ENCODE measurements at regions not wholly inside any gene's neighbourhood (a gene's known extent, or its start where the extent isn't known, plus 50 kb on each side); places are given as distances from the start of the nearest gene placed in this dataset.

DNA sequence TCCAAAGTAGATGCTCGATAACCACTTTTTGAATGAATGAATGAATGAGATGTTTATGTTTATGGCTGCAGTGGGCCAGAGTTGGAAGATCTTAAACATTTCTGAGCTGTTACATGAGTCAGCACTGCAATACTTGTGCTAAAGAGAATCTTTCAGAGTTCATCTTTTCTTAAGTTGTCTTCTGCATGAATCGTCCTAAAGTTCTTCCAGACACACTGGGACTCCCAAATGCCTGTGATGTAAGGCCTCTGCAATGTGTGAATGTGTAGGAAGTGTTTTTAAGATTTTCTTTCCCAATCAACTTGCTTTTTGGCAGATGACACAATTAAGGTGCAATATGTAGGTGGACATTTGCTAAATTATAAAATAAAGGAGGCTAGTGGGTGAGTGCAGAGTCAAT lies 50.3 kb upstream of the TRIM9 start:
- DNase-seq, result no peak

DNA sequence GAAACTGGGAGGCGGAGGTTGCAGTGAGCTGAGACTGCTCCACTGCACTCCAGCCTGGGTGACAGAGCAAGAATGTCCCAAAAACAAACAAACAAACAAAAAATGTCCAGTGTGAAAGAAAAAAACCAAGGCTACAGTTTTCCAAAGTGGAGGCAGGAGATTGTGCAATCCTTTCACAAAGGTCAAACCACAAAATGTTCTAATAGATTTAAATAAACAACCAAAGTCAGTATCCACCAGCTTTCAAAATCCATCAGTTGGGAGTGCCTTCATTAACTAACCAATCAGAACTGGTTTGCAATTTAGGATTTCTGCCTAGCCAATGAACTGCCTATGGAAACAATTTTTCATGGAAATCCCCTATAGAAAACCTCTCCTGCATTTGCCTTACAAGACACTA lies 52.3 kb upstream of the TRIM9 start:
- DNase-seq, result no peak

DNA sequence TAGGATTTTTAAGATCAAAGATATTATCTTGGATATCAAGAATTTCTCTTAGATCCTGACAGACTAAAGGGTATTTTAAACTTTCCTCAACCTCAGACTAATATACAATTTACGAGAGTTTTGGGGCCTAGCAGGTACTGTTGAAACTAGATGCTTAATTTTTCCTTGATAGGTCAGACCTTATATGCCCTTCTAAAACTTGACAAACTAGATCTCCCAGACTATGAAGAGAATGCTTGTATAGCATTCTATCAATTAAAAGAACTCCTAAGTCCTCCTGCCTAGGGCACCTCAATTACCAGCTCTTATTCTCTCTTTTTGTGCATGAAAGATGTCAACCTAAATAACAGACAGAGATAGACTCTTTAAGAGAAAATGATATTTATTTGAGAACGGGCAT lies 60.4 kb upstream of the TRIM9 start:
- DNase-seq, result no peak

DNA sequence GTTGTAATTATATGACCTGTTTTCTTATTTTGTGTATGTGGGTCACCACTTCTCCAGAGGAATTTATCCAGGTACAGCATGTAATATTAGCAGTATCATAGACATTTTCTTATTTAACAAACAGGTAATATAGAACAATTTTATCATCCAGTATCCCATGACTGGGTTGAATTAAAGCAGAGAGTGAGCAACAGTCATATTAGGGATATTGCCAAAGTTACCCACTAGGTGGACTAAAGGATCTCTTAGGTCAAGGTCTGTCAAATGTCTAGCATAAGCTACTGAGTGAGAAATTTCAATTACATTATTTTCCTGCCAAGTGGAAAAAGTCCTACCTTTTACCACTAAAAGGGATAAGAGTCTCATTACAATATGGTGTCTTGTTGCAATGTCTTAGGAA lies 62.1 kb upstream of the TRIM9 start:
- DNase-seq, result peak; percentile 9 to 70

DNA sequence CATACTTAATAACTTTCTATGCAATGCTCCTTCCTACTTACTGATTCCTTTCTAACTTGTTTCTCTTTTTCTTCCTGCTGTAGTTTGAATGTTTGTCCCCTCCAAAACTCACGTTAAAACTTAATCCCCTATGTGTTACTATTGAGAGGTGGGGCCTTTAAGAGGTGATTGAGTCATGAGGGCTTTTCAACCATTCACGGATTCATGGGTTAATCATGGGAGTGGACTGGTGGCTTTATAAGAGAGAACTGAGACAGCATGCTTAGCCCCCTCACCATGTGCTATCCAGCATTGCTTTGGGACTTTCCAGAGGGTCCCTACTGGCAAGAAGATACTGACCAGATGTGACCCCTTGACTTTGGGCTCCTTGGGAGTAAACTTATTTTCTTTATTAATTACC lies 66.0 kb upstream of the TRIM9 start:
- DNase-seq, result no peak

DNA sequence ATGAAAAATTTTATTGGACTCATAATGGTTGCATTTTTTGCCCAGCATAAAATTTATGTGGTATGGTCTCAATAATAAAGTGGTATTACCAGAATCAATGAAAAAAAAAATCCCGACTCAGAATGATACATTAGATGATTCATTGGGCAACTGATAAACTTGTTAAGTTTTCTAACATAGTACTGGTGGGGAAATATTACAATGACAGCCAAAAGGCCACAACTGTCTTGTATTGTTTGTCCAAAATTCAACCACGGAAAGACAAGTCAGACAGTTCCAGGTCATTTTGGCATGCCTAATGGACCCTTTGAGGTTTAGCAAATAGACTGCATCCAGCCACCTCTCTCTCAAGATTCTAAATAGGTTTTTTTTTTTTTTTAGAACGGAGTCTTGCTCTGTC lies 70.5 kb upstream of the TRIM9 start:
- no peak for DNase-seq

DNA sequence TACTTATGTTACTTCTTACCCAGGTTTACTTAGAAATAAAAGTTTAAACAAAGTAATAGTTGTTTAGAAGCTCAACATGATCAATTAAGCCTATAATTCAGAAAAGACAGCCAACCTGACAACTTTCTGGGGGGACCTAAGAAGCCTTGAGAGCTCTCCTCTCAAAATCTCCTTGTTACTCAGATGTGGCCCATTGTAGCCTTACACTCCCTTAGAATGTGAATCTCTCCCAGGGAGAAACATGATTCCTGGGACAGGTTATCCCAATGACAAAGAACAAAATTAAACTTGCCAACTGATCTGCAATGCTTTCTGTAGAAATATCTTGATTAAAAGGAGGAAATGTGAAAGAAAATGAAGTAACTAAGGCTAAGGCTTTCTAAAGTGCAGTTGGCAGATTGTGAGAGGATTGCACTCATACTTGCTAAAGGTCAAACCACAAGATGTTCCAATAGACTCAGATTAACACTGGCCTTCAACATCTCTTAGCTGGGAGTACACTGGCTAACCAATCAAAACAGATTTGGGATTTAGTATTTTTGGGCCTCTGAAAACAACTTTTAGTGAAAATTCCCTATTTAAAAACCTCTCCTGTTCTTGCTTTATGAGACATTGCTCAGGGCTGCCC lies 72.3 kb upstream of the TMX1 start:
- no peak for DNase-seq

DNA sequence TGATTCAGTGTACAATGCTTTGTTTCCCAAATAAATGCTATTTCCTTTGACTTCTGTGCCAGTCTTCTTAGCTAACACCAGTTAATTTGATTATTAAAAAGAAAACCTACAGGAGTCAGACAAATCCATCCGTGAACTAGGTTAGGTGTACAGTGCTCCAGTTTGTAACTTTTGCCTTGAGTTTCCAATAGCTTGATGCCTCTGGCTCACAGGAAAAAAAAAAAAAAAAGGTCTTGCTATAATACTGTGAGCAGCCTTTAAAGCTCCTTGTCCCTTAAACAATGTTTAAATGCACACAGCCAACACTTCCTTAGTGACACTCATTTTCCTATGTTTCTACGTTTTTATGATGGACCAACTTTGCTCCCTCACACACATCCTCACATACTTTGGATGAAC lies 71.8 kb upstream of the TMX1 start:
- no peak for DNase-seq

DNA sequence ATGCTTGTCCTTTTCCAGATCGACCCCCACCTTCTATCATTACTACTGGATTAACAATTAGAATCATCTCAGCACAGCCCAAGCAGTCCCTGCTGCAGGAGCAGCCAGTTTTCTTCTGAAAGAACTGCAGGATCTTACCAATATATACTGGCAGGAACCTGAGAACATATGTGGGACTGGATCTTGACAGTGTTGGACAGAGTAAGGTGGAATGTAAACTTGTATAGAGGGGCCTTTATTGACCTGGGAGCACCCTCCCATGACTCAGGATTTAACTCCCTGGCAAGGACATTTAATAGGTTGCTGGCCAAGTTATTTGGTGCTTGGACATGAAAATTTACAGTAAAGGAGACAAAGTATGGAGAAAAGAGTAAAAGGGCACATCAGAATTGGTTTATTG lies 66.2 kb upstream of the TMX1 start:
- no peak for DNase-seq

DNA sequence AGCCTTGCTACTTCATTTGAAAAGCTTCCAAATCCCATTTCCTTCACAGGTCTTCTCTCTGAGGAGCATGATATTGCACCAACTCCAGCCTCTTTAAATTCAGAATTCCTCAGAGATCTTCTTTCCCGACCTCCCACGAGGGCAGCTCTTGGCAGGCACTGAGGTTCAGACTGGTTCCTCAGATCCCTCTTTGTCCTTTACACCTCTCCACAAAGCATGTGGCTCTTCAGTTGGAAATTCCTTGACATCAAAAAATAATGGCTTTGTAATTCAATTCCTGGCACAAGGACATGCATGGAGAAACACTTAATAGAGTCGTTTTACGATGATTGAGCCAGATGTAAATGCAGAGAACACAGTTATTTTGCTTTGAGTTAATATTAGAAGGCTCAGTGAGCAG lies 63.2 kb upstream of the TMX1 start:
- no peak for DNase-seq

DNA sequence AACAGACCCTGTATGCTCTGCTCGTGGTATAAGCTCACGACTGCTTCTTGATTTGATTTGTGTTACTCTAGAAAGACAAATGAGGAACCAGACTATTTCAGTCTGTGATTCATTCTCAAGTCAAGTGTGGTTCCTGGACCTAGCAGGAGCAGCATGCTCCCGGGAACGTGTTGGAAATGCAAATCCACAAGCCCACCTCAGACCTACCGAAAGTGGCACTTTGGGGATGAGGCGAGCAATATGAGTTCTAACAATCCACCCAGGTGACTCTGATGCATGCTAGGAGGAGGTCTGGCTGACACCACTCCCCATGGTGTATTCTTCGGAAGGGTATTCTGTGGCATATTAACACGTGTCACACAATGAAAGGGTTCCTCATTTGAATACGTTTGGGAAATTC lies 59.5 kb upstream of the TMX1 start:
- no peak for DNase-seq

DNA sequence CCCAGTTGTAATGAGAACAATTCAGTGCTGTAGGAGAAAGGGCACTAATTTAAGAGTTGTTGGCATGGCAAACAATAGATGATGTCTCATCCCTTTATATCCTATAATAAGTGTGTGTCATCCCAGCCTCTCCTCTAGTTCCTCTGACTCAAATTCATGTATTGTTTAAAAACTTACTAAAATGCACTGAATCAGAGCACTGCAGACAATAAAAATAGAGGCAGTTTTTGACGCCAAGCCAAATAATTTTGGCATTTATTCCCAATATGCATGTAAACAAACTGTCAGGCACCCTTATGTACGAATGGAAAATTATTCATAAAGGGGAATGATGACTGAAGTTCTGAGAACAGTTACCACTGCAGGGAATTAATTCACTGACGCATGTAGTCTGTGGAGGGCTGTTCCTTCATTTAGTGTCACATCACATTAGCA lies 57.9 kb upstream of the TMX1 start:
- DNase-seq, result peak in 1 of 2 experiments; percentile 18

DNA sequence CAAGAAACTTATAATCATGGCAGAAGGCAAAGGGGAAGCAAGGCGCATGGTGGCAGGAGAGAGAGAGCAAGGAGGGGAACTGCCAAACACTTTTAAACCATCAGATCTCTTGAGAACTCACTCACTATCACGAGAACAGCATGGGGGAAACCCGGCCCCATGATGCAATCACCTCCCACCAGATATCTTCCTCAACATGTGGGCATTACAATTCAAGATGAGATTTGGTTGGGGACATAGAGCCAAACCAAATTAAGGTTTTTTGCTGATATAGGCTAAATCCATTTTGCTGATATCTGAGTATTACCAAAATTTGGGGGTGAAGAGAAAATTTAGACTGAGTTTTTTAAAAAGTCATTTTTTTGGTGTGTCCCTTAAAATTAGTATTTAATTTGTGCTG lies 54.9 kb upstream of the TMX1 start:
- no peak for DNase-seq

DNA sequence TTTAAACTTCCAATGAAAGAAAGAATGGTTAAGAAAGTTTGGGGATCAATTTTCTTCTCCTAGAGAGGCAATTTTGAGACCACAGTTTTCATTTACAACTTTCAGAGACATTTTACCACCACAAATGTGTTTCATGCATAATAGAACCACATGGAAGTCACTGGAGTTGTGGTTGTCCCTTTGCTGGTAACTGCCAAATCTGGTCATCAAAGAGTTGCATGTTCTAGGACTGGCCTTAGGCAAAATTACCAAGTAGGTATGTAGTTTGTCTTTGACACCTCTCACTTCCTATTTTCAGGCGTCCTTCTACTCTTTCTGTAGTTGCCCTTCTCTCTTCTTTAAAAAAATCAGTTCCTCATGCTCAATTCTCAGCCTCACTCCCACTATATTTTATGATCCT lies 54.3 kb upstream of the TMX1 start:
- DNase-seq, result no peak

DNA sequence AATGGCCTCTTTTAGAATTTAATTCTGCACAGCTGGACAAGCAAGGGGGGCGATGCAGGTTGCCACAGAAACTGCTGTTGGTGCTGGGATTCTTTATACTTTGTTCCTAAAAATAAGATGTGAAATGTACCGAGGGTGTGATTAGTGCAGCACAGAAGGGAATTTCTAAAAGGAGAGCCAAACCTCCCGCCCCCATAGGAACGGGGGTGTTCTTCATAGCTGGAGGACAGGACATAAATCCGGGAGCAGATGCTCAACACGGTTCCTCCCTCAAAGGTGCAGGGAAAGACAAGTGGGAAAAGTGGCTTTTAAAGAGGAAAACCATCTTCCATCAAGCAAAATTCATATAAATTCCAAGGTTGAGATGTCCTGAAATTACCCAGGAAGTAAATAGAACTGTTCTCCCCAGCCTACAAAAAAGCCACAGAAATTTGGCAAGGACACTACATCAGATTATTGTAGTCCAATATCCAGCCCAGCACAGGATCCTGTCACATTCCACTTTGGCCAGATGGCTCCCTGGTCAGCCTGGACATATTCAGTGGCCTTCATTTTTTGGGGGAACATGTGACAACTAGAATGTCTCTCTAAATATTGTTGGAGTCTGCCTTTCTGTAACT lies 51.4 kb upstream of the TMX1 start:
- no peak for DNase-seq

DNA sequence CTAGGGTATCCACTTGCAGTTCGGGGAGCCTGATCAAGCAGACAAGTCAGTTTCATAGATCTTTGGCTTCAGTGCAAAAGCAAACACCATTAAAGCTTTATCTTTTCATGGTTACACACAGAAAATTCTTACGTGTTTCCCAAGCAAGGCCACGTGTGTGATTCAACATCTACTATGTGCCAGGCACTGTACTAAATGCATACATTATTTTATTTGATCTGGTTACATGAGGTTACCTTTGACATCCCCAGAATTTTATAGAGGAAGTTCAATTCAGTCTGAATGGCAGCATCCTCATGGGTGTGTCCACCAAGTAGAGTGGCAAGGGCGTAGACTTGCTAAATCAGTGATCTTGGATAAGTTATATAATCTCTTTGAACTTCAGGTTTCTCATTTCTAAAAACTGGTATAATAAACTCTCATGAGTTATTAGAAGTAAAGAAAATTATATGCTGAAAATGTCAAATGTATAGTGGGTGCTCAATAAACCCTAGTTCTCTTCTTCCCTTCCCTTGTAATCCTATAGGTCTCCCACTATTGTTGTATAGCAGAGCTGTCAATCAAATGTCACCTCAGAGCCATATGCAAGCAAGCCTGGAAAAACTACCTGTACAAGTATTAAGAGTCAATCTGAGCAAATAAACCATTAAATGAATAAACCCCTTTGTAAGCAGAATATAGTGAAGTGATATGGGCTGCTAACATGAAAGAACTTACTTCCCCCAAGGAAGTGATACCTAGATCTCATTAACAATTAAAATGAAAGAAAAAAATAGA lies 50.3 kb upstream of the TMX1 start:
- DNase-seq, result no peak
